ENCODE measurements at regions not wholly inside any gene's neighbourhood (a gene's known extent, or its start where the extent isn't known, plus 50 kb on each side); places are given as distances from the start of the nearest gene placed in this dataset.

DNA sequence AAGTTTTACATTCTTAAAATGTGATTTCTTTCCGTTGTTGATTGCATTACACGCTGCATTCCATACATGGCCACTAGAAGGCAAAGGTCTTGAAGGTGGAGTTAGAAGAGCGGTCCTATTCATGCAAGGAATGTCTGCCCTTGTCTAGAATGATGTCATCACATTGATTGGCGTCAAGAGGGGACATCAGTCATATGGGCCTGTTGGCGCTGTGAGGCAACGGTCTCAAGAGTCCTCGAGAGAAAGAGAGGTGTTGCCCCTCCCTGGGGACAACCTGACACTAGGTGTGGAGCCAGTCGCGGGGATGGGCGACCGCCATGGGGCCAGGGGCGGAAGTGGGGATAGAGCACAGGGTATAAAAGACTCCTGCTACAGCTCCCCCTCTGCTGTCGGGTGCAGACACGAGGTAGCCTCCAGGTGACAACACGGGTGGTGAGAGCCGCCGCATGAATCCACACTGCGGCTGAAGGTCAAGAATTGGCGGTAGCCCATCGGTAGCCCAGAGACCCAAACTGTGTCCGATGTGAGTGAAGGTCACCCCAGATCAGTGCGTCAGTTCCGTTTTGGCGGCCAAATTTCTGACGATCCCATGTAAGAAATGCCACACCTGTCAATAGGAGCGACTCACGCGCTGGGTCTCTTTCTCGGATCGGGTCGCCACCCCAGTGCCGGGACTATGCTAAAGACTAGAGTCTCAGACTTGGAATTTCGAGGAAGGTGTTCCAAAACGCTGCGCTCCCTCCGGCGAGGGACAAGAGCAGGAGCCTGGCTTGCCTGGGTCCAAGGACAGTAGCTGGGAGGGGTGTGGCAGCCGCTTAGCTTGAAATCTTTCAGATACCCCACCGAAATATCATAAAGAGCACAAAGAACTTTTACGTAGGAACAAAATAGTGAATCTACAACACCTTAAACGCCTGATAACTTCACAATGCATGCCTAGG, 93.2 kb upstream of the ZNF184 start (continued):
- no peak for TF ChIP-seq BHLHE40 (IDR thresholded peaks at IDR 0.05; ENCODE audit: low read depth, low read length)

DNA sequence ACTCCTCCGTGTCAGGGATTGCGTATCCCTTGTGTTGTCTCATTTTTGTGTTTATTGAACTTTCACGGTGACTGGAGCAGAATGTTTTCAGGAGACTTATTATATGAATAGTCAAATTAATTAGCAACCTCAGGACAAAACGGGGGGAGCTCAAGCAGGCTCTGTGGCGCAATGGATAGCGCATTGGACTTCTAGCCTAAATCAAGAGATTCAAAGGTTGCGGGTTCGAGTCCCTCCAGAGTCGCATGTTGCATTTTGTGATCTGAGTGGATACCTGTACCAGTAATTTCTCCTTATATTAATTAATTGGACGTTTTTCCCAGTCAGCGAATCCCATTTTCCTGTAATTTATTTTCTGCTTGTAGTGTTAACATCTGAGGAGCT, 89.1 kb upstream of the ZNF184 start:
- H3K9me1 ChIP-seq (ENCODE audit: insufficient read depth, low read length) = no peaks in the 10 kb centered on the region
- H3K9me3 ChIP-seq (ENCODE audit: control insufficient read depth, insufficient read depth, low read length) = no peaks in the 10 kb centered on the region
- no peak for TF ChIP-seq NFE2L2 (IDR thresholded peaks at IDR 0.05; ENCODE audit: low read depth, low read length)
- H2BK5ac ChIP-seq (ENCODE audit: low read depth, low read length, poor library complexity, severe bottlenecking) = no peak overlapping the region
- no peak overlapping the region for H2BK120ac ChIP-seq (ENCODE audit: low read depth, low read length)
- H3K4me1 ChIP-seq (ENCODE audit: control insufficient read depth, insufficient read depth, low read length) = no peaks in the 10 kb centered on the region
- in situ Hi-C loops (cut with MboI; ENCODE audit: low sequenced_read_pairs) (no loop called here), dilution Hi-C loops (cut with HindIII; ENCODE audit: low sequenced_read_pairs, unreplicated experiment) (no loop called here), intact Hi-C loops (cut with micrococcal nuclease) (no loop called here)
- no peak overlapping the region for H3K27ac ChIP-seq (ENCODE audit: insufficient read depth, low read length)
- POLR2A ChIA-PET (ENCODE audit: unreplicated experiment) = no interaction called here
- H3K27me3 ChIP-seq (ENCODE audit: control insufficient read depth, insufficient read depth, low read length) = peaks cover 14% of the 10 kb centered on the region
- no peak overlapping the region for H2AK9ac ChIP-seq (replicated peaks; ENCODE audit: low read depth, low read length, poor library complexity)
- no peak overlapping the region for H2BK15ac ChIP-seq (ENCODE audit: low read depth, low read length)
- no peaks in the 10 kb centered on the region for H3K79me1 ChIP-seq (ENCODE audit: low read depth in 1 of 2, low read length in 2 of 2)
- H3K36me3 ChIP-seq (ENCODE audit: control insufficient read depth, insufficient read depth, low read length) = no peaks in the 10 kb centered on the region
- no peak overlapping the region for H3K9ac ChIP-seq (ENCODE audit: low read depth, low read length)
- no peak overlapping the region for H3K4me2 ChIP-seq (ENCODE audit: low read depth, low read length)
- H3K56ac ChIP-seq (ENCODE audit: extremely low read depth, insufficient read depth, low read length) = no peak overlapping the region
- DNase-seq = no peak
- no peak overlapping the region for H3K23ac ChIP-seq (ENCODE audit: low read depth, low read length)
- H2AFZ ChIP-seq (replicated peaks; ENCODE audit: low read length, poor library complexity) = no peak overlapping the region
- no peak overlapping the region for H2AK5ac ChIP-seq (ENCODE audit: low read depth, low read length)
- no TSS peak for BruUV-seq (replicated peaks)
- H4K20me1 ChIP-seq (ENCODE audit: insufficient read depth, low read length) = no peaks in the 10 kb centered on the region
- no peak overlapping the region for H3K18ac ChIP-seq (ENCODE audit: low read depth, low read length)
- ATAC-seq (ENCODE audit: low read depth) = no peak
- WGBS, 2 experiments (ENCODE audit: extremely low coverage in 2 of 2, insufficient read length in 1 of 2) = no CpG with 5 or more reads among the region's 11 CpGs
- H4K5ac ChIP-seq (ENCODE audit: low read depth, low read length) = no peak overlapping the region
- no peak overlapping the region for H3K14ac ChIP-seq (replicated peaks; ENCODE audit: low read depth, low read length)
- no peak overlapping the region for H4K8ac ChIP-seq (ENCODE audit: low read depth in 2 of 2, low read length in 2 of 2)
- H3K4me3 ChIP-seq (ENCODE audit: insufficient read depth, low read depth, low read length) = no peak overlapping the region
- no peak overlapping the region for H2BK20ac ChIP-seq (ENCODE audit: low read depth, low read length)
- H4K91ac ChIP-seq (ENCODE audit: insufficient read depth, low read depth, low read length) = no peak overlapping the region
- H3K4ac ChIP-seq (ENCODE audit: low read depth, low read length) = no peak overlapping the region
- CTCF ChIA-PET = no interaction called here

All from IMR-90 (cell line).